Ecto neural progenitor cell (in vitro differentiated cells): ENCODE measurements at regions not wholly inside any gene's neighbourhood (a gene's known extent, or its start where the extent isn't known, plus 50 kb on each side); places are given as distances from the start of the nearest gene placed in this dataset.

ENCODE experiments used
- DNase-seq: peaks from one replicate; pipeline ENCODE4 v3.0.0-alpha.2; 2018; ENCODE audit warnings: low spot score

GRCh38 chr19:30634996-30635975 is 263.1 kb downstream of the ZNF536 start:
- DNase-seq, result no peak

GRCh38 chr19:30634131-30634830 is 262.1 kb downstream of the ZNF536 start:
- no peak for DNase-seq

- DNase-seq, result no peak
Measured at GRCh38 chr19:30631033-30631370, 258.8 kb downstream of the ZNF536 start.

GRCh38 chr19:30630289-30631032 is 258.3 kb downstream of the ZNF536 start:
- DNase-seq, result no peak

GRCh38 chr19:30629086-30629485 is 256.9 kb downstream of the ZNF536 start:
- no peak for DNase-seq

- no peak for DNase-seq
Measured at GRCh38 chr19:30626626-30626966, 254.4 kb downstream of the ZNF536 start.

- DNase-seq, result no peak
Measured at GRCh38 chr19:30625947-30626625, 253.9 kb downstream of the ZNF536 start.

- no peak for DNase-seq
Measured at GRCh38 chr19:30622276-30622675, 250.1 kb downstream of the ZNF536 start.

GRCh38 chr19:30621326-30621920 is 249.2 kb downstream of the ZNF536 start:
- DNase-seq, result no peak

- DNase-seq, result no peak
Measured at GRCh38 chr19:30620354-30620753, 248.2 kb downstream of the ZNF536 start.

- DNase-seq, result no peak
Measured at GRCh38 chr19:30609656-30610270, 237.6 kb downstream of the ZNF536 start.

GRCh38 chr19:30608471-30608870 is 236.3 kb downstream of the ZNF536 start:
- DNase-seq, result no peak
